GM21526 (cell line): ENCODE measurements at regions not wholly inside any gene's neighbourhood (a gene's known extent, or its start where the extent isn't known, plus 50 kb on each side); places are given as distances from the start of the nearest gene placed in this dataset.

Experiments used
- ATAC-seq: cut with Tn5 transposase; IDR thresholded peaks from one replicate; pipeline ENCODE4 v1.9.1; 2021; ENCODE audit warnings: moderate library complexity; ENCODE audit not compliant: unreplicated experiment, low FRiP score

DNA sequence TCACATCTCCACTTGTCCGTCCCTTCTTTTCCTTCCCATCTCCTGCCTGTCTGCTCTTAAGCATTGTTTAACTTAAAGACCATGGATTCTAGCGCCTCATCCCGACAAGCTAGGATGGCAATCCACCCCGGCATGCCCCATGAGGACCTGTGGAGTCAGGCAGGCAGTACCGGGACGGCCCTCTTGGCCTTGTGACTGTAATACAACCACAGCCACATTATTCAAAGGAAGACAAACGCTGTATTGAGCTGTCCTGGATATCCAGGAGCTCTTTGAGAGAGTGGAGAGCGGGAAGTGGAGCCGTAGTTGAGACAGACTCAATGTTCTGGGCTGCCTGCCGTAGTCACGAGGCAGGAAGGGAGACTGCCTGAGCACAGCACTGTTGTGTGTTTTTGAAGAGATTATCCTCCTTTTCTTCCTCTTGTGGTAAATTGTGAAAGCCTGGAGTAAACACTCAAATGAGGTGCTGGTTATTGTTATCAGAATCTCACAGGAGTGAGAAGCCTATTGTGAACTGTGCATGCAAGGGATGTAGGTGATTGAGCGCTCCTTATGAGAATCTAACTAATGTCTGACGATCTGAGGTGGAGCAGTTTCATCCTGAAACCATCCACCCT is 929.8 kb upstream of the CNTNAP5 start:
- no peak for ATAC-seq

- ATAC-seq: no peak
Observed at GRCh38 chr2:123098619-123099018, 926.5 kb upstream of the CNTNAP5 start.

DNA sequence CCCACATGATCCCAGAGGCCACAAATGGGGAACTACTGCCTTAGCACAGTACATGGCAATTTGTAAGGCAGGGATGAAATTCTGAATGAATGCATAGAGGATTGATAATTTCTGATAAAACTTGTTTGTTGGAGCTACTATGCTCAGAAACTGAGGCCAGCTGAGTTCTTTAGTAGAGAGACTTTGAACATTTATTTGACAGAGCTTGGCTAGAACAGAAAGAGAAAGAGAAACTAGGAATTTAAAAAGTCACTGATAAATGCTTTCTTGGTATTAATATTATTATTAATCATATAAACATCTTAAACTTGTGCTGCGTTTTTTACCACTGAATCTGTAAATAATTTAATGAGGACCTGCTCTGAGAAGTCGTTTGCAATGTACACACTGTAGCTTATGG is 923.7 kb upstream of the CNTNAP5 start:
- no peak for ATAC-seq

GRCh38 chr2:123103902-123104301 is 921.2 kb upstream of the CNTNAP5 start:
- ATAC-seq: no peak

- ATAC-seq: no peak
Observed at GRCh38 chr2:123116595-123116994, 908.5 kb upstream of the CNTNAP5 start.

- ATAC-seq: no peak
Observed at GRCh38 chr2:123127236-123127635, 897.9 kb upstream of the CNTNAP5 start.

DNA sequence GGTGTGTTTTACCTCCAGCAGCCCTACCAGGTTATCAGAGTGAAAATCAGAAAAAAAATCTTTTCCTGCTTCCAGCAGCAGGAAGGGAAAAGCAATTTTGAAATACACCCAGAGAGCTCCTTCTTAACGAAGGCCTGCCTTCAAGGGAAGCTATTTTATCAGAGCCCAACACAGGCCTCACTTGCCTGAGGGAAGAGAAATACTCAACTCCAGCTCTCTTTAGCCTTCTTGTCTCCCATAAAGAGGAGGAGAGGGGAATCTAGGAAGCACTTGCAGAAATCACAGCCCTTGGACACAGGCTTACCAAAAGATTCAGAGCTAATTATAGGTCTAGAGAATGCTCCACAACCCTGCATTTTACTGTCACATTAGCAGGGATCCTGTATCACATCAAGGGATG is 896.1 kb upstream of the CNTNAP5 start:
- no peak for ATAC-seq

DNA sequence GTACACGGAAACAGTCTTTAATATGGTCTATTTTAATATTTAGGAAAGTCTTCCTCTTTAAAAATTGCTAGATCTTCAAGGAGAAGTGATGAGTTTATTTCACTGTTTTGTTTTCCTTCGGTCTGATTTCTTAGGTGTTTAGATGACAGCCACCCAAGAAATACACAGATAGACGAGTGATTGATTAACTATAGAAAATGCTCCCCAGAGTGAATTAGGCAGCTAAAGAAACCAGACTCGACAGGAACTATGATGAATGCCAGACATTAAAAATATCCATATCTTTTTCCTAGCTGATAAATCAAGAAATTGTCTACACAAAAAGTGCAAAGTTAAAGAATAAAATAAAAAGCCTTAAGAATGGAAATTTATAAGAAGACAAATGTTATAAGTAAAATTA is 888.7 kb upstream of the CNTNAP5 start:
- no peak for ATAC-seq

DNA sequence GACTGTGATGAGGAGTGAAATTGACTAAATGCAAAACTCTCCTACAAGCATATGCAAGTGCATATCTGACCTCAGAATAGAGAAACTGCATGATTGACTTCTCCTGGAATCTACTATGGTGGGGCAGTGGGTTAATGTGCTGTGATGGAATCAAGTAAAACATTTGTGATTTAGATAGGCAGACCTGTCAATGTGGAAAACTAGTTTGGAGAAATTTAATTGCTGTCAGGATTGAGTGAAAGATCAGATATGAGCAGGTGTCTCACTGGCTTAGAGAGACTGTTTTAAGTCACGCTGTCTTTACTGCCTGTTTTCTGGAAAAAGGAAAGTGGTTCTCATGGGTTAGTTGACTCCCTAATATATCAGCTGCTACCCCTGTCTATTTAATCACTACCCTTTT is 881.0 kb upstream of the CNTNAP5 start:
- ATAC-seq: no peak

- ATAC-seq: no peak
Observed at GRCh38 chr2:123153041-123153440, 872.0 kb upstream of the CNTNAP5 start.

GRCh38 chr2:123154195-123154594 is 870.9 kb upstream of the CNTNAP5 start:
- no peak for ATAC-seq

- no peak for ATAC-seq
Observed at GRCh38 chr2:123157016-123157415, 868.1 kb upstream of the CNTNAP5 start.

- ATAC-seq: no peak
Observed at GRCh38 chr2:123162400-123163016, 862.6 kb upstream of the CNTNAP5 start.

GRCh38 chr2:123163398-123163797 is 861.7 kb upstream of the CNTNAP5 start:
- ATAC-seq: no peak

DNA sequence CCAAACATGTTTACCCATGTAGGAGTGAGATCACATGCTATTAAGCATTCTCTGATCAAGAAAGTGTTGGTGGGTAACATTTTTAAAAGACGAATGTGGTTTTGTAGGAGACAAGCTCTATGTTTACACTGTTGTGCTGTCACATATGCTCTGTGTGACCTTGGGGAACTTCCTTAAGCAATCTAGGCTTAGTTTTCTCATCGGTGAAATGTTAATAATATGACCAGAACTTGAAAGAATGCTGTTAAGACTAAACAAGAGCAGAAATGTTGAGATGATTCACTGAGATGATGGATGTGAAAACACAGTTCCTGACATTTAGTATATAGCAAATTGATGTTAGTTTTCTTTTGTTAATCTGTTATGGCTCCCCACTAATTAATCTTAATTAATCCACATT is 860.9 kb upstream of the CNTNAP5 start:
- no peak for ATAC-seq

DNA sequence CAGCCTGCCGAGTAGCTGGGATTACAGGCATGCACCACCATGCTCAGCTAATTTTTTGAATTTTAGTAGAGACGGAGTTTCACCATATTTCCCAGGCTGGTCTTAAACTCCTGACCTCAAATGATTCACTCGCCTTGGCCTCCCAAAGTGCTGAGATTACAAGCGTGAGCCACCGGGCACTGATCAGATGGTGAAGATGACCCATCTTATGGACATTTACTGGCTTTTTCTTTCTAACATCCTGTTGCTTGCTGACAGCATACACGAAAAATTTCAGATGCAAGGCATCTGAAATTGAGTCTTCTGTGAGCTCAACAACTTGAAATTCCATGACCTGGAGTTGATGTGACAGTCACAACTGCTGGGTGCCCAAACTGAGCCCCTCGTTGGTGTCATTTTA is 859.5 kb upstream of the CNTNAP5 start:
- no peak for ATAC-seq

DNA sequence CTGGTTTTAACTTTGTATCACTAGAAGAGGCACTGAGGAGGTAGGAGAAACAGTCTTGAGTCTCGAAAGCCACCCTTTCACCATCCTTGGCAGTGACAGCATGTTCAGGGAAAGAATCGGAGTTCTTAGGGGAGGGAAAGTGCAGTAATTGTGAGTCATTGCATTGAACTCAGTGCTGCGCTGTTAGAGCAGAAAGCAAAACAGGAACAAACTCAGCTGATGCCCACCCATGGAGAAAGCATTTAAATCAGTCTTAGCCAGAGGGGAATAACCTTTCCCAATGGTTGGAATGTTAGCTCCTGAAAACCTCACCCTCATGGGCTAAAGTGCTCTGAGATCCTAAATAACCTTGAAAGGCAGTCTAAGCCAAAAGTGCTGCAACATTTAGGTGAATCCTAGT is 845.6 kb upstream of the CNTNAP5 start:
- ATAC-seq: no peak

DNA sequence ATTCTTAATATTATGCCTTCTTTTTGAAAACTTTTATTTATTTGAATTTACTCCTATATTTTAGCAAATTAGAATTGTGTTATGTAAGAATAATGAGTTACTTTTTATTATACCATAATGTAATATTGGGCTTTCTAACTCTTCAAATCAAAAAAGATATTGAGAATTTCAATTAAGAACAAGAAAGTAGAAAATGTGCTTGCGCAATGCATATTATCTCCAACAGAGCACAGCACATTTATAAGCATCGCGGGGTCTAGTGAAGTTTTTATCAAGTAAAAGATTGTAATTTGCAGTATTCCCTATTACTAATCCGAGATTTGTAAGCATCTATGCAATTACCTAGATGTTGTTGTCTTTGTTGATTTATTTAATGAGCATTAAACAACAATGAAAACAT is 829.1 kb upstream of the CNTNAP5 start:
- no peak for ATAC-seq

- ATAC-seq: no peak
Observed at GRCh38 chr2:123200035-123200434, 825.1 kb upstream of the CNTNAP5 start.

DNA sequence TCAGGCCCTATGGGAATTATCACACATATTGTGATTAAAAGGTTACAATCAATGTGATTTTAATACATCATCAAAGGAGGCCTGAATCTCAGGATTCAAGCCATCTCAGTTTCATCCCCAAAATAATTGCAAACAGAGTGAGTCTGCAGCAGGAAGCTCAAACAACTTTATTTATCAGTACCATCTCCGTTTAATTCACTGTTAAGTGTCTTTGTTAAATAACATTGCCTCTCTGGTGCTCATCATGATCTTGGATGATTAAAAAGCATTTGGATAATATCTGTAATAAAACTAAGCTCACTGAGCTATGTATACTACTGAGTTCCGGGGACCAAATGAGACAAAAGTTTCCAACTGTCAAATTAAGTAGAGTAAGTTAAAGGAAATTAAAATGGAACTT is 817.8 kb upstream of the CNTNAP5 start:
- no peak for ATAC-seq

GRCh38 chr2:123209202-123209601 is 815.9 kb upstream of the CNTNAP5 start:
- no peak for ATAC-seq

DNA sequence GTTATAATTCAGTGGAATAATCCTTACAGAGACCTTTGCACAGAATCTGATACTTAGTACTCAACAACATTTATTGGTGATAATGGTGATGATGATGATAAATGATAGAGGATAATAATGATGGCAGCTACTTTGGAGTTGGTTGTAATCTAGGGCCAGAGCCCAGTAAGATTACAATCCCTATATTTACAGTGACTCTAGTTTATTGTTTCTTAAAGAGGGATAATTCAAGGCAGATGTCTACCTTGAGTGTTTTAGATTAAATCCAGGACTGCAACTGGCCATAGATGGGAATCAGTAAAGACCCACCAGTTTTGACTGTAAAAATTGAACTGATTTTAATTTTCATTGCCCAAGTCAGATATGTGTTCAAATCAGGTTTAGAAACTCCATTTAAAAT is 813.9 kb upstream of the CNTNAP5 start:
- no peak for ATAC-seq

DNA sequence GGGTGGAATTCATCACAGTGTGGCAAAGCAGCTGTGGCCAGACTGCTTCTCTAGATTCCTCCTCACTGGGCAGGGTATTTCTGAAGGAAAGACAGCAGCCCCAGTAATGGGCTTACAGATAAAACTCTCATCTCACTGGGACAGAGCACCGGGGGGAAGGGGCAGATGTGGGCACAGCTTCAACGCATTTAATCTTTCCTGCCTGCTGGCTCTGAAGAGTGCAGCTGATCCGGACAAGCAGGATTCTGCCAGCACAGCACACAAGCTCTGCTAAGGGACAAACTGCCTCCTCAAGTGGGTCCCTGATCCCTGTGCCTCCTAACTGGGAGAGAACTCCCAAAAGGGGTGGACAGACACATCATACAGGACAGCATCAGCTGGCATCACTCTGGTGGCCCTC is 779.9 kb upstream of the CNTNAP5 start:
- no peak for ATAC-seq
